SK-N-SH treated with all-trans-retinoic acid at 6 μM for 48 hours (cell line): ENCODE measurements at regions not wholly inside any gene's neighbourhood (a gene's known extent, or its start where the extent isn't known, plus 50 kb on each side); places are given as distances from the start of the nearest gene placed in this dataset.

Source experiments
- ATAC-seq: fragments of 200-7000 bp; cut with Tn5 transposase; 3 replicates; pipeline ENCODE4 v1.9.1; 2020; ENCODE audit warnings: mild to moderate bottlenecking, moderate library complexity
- ARNTL ChIP-seq: fragments of 450-650 bp; formaldehyde crosslinking; IDR thresholded peaks from 2 replicates; pipeline ENCODE4 v1.5.0; 2020; ENCODE audit warnings: low read depth, mild to moderate bottlenecking, moderate library complexity, borderline replicate concordance
- BACH2 ChIP-seq: fragments of 250-450 bp; sonication (Bioruptor Pico); IDR thresholded peaks from 2 replicates; pipeline ENCODE4 v1.9.0; 2021; ENCODE audit warnings: mild to moderate bottlenecking, borderline replicate concordance
- CSDC2 ChIP-seq: fragments of 250-450 bp; sonication (Bioruptor Pico); IDR thresholded peaks from 2 replicates; pipeline ENCODE4 v1.5.0; 2020; ENCODE audit warnings: mild to moderate bottlenecking, moderate library complexity
- CSRNP3 ChIP-seq: fragments of 250-450 bp; sonication (Bioruptor Pico); IDR thresholded peaks from 2 replicates; pipeline ENCODE4 v1.5.1; 2021; ENCODE audit warnings: mild to moderate bottlenecking, moderate library complexity
- ESRRG ChIP-seq: fragments of 250-450 bp; sonication (Bioruptor Pico); IDR thresholded peaks from 2 replicates; pipeline ENCODE4 v1.6.1; 2021; ENCODE audit warnings: mild to moderate bottlenecking
- GLIS3 ChIP-seq: fragments of 250-450 bp; sonication (Bioruptor Pico); IDR thresholded peaks from 2 replicates; pipeline ENCODE4 v1.5.0; 2020; ENCODE audit warnings: mild to moderate bottlenecking, moderate library complexity
- ISL1 ChIP-seq: fragments of 250-450 bp; sonication (Bioruptor Pico); IDR thresholded peaks from 2 replicates; pipeline ENCODE4 v2.1.2; 2022; ENCODE audit warnings: mild to moderate bottlenecking, moderate library complexity
- OSR1 ChIP-seq: fragments of 250-450 bp; sonication (Bioruptor Pico); IDR thresholded peaks from 2 replicates; pipeline ENCODE4 v1.8.0; 2022; ENCODE audit warnings: moderate library complexity, mild to moderate bottlenecking, inconsistent platforms
- POU6F1 ChIP-seq: fragments of 250-450 bp; sonication (Bioruptor Pico); IDR thresholded peaks from 2 replicates; pipeline ENCODE4 v1.8.0; 2021; ENCODE audit warnings: low read depth, mild to moderate bottlenecking, moderate library complexity, borderline replicate concordance
- PPARA ChIP-seq: fragments of 250-450 bp; sonication (Bioruptor Pico); IDR thresholded peaks from 2 replicates; pipeline ENCODE4 v1.5.0; 2020; ENCODE audit warnings: mild to moderate bottlenecking, borderline replicate concordance
- SNAI2 ChIP-seq: fragments of 250-450 bp; sonication (Bioruptor Pico); IDR thresholded peaks from 2 replicates; pipeline ENCODE4 v1.5.0; 2020; ENCODE audit warnings: mild to moderate bottlenecking, moderate library complexity
- TCF4 ChIP-seq: fragments of 250-450 bp; sonication (Bioruptor Pico); IDR thresholded peaks from 2 replicates; pipeline ENCODE4 v1.8.0; 2021; ENCODE audit warnings: mild to moderate bottlenecking, moderate library complexity, borderline replicate concordance
- TOX ChIP-seq: fragments of 250-450 bp; sonication (Bioruptor Pico); IDR thresholded peaks from 2 replicates; pipeline ENCODE4 v1.8.0; 2021; ENCODE audit warnings: mild to moderate bottlenecking, moderate library complexity, borderline replicate concordance
- TSHZ2 ChIP-seq: fragments of 250-450 bp; sonication (Bioruptor Pico); IDR thresholded peaks from 2 replicates; pipeline ENCODE4 v1.5.0; 2020; ENCODE audit warnings: mild to moderate bottlenecking, moderate library complexity
- ZC3H10 ChIP-seq: fragments of 250-450 bp; sonication (Bioruptor Pico); IDR thresholded peaks from 2 replicates; pipeline ENCODE4 v1.5.1; 2021; ENCODE audit warnings: mild to moderate bottlenecking, moderate library complexity
- ZFP3 ChIP-seq: fragments of 250-450 bp; sonication (Bioruptor Pico); IDR thresholded peaks from 2 replicates; pipeline ENCODE4 v1.5.0; 2020; ENCODE audit warnings: mild to moderate bottlenecking, moderate library complexity
- ZNF565 ChIP-seq: fragments of 450-650 bp; formaldehyde crosslinking; conservative IDR thresholded peaks from 2 replicates; pipeline ENCODE4 v1.5.0; 2020; ENCODE audit warnings: low read depth, mild to moderate bottlenecking, moderate library complexity
- ZNF8 ChIP-seq: fragments of 450-650 bp; formaldehyde crosslinking; IDR thresholded peaks from 2 replicates; pipeline ENCODE4 v1.5.0; 2020; ENCODE audit warnings: mild to moderate bottlenecking, moderate library complexity
- TF ChIP-seq, protein P1 (sequence below): fragments of 250-450 bp; sonication (Bioruptor Pico); IDR thresholded peaks from 2 replicates; pipeline ENCODE4 v1.8.0; 2020; ENCODE audit warnings: mild to moderate bottlenecking, moderate library complexity, borderline replicate concordance

DNA sequence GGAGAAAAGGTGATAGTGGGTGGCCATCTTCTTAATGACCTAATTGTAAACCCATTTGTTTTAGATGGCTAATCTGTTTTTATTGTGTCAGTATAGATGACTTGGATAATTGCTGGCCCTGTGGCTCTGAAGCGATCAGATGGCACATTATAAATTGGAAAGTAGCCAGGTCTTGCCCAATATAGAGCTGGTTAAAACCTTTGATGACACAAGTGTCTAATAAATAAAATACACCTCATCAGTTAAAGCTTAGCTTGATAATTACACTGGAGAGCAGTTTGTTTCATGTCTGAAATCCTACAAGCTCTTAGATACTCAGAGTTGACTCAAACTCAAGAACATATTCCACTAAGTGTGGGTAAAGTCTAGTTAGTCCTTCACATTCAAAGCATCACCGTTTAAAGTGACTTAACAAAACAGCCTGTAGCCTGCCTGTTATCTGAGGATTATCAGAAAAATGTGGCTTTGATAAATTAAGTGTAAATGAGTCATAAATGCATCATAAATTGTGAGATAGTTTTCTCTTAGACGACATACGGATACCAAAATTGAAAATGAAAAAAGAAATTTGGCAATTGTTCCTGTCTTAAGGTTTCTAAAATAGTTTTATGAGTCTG lies 280.9 kb downstream of the LRIG3 start (continued):
- TF ChIP-seq, protein P1, sequence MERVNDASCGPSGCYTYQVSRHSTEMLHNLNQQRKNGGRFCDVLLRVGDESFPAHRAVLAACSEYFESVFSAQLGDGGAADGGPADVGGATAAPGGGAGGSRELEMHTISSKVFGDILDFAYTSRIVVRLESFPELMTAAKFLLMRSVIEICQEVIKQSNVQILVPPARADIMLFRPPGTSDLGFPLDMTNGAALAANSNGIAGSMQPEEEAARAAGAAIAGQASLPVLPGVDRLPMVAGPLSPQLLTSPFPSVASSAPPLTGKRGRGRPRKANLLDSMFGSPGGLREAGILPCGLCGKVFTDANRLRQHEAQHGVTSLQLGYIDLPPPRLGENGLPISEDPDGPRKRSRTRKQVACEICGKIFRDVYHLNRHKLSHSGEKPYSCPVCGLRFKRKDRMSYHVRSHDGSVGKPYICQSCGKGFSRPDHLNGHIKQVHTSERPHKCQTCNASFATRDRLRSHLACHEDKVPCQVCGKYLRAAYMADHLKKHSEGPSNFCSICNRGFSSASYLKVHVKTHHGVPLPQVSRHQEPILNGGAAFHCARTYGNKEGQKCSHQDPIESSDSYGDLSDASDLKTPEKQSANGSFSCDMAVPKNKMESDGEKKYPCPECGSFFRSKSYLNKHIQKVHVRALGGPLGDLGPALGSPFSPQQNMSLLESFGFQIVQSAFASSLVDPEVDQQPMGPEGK (CRISPR knock-in tag): no peak
- TF ChIP-seq TOX (CRISPR knock-in tag): no peak
- no peak for TF ChIP-seq CSDC2 (CRISPR knock-in tag)
- TF ChIP-seq PPARA (CRISPR knock-in tag): no peak
- no peak for TF ChIP-seq GLIS3 (CRISPR knock-in tag)
- no peak for TF ChIP-seq SNAI2
- TF ChIP-seq ZFP3 (CRISPR knock-in tag): no peak
- no peak for TF ChIP-seq ESRRG (CRISPR knock-in tag)

- ATAC-seq: no peak
These were observed 280.0 kb downstream of the LRIG3 start for GRCh38 chr12:58640314-58640713.

More at GRCh38 chr12:58640314-58640713, 280.0 kb downstream of the LRIG3 start:
- TF ChIP-seq, protein P1 (CRISPR knock-in tag): no peak
- TF ChIP-seq ZNF8 (no peak), ISL1 (no peak), BACH2 (CRISPR knock-in tag) (no peak), POU6F1 (CRISPR knock-in tag) (no peak), ZC3H10 (no peak), SNAI2 (no peak), CSDC2 (CRISPR knock-in tag) (no peak), ZNF565 (CRISPR knock-in tag) (no peak), ARNTL (CRISPR knock-in tag) (no peak), CSRNP3 (CRISPR knock-in tag) (no peak), TCF4 (CRISPR knock-in tag) (no peak), TSHZ2 (CRISPR knock-in tag) (no peak), GLIS3 (CRISPR knock-in tag) (no peak), OSR1 (no peak), ZFP3 (CRISPR knock-in tag) (no peak)
